Heart right ventricle (tissue), 16 donors: ENCODE measurements at regions not wholly inside any gene's neighbourhood (a gene's known extent, or its start where the extent isn't known, plus 50 kb on each side); places are given as distances from the start of the nearest gene placed in this dataset.

Experiments used
- ATAC-seq, 8 donors: fragments of 200-7000 bp; cut with Tn5 transposase; one replicate each; pipeline ENCODE4 v1.9.1; 2020; ENCODE audit warnings: mild to moderate bottlenecking in 8 of 8, moderate library complexity in 8 of 8, moderate number of reproducible peaks in 1 of 8
- DNase-seq, 2 donors: peaks; one replicate each; pipeline ENCODE4 v3.0.0-alpha.2; 2020
- H3K27ac ChIP-seq, 10 donors: fragments of 200-600 bp; sonication (generic) in 2 of 10; one replicate each; pipeline versions ENCODE4 v1.5.0 to v1.8.0; 2020 to 2022; ENCODE audit warnings: mild to moderate bottlenecking in 3 of 10
- H3K27me3 ChIP-seq, 7 donors: fragments of 200-600 bp; one replicate each; pipeline ENCODE4 v1.8.0; 2021 to 2022; ENCODE audit warnings: mild to moderate bottlenecking in 2 of 7
- H3K36me3 ChIP-seq, 9 donors: fragments of 200-600 bp; sonication (generic) in 1 of 9; one replicate each; pipeline versions ENCODE4 v1.5.0 to v1.8.0; 2020 to 2022; ENCODE audit warnings: mild to moderate bottlenecking in 2 of 9
- H3K4me1 ChIP-seq, 9 donors: fragments of 200-600 bp; sonication (generic) in 1 of 9; one replicate each; pipeline versions ENCODE4 v1.5.0 to v1.8.0; 2020 to 2022; ENCODE audit warnings: mild to moderate bottlenecking in 4 of 9
- H3K4me3 ChIP-seq, 10 donors: fragments of 200-600 bp; sonication (generic) in 2 of 10; one replicate each; pipeline versions ENCODE4 v1.5.0 to v1.8.0; 2020 to 2022; ENCODE audit warnings: mild to moderate bottlenecking in 7 of 10, moderate library complexity in 2 of 10
- H3K9me3 ChIP-seq, 11 donors: fragments of 200-600 bp in 10 of 11; sonication (generic) in 2 of 11; one replicate each; pipeline versions ENCODE4 v1.5.0 to v1.8.0; 2013 to 2022; ENCODE audit warnings: mild to moderate bottlenecking in 2 of 11, control low read depth in 1 of 11, moderate library complexity in 1 of 11
- CTCF ChIP-seq, 9 donors: fragments of 200-600 bp; sonication (generic) in 2 of 9; IDR thresholded peaks; one replicate each; pipeline versions ENCODE4 v1.5.0 to v1.8.0; 2021 to 2022; ENCODE audit warnings: antibody characterized with exemption in 9 of 9, mild to moderate bottlenecking in 5 of 9, moderate library complexity in 1 of 9
- WGBS, 2 donors: extraction: QIAGEN DNeasy Blood & Tissue Kit; methylation state at CpG; one replicate each; pipeline ENCODE4 v1.1.7; 2013; ENCODE audit warnings: inconsistent platforms in 1 of 2; 5-methylcytosine and 5-hydroxymethylcytosine counted together
- intact Hi-C, 10 donors: fragments of 100-400 bp; cut with DNase I; formaldehyde crosslinking; loops; one replicate each; pipeline versions ENCODE4 v1.11.1 to v1.14.2; 2022
- donor health status: Arrhythmogenic right ventricular cardiomyopathy.
- donor health status: ischemic (EF 13 %, LVEDD 7.1; RV severe dilation, severe dysfunction).
- donor health status: healthy with polysubstance abuse.
- donor health status: DM: no; HTN: yes; CAD: no.
- donor health status: DM: no; HTN: no; CAD: no.
- donor health status: ischemic (EF 25% LVEDD 6.9; RV normal size, moderate dysfunction).
- donor health status: ischemic (EF 25% LVEDD 5.7; RV mildly dilated, moderate dysfunction).
- donor health status: healthy.
- donor health status: DM: yes; HTN: yes; CAD: no.
- donor health status: Ischemic cardiomyopathy.
- donor health status: ischemic (EF 35%, LVEDD 5.7; RV mildly dilated, moderate dysfunction).
- donor health status: nonischemic (EF 11% LVEDD 7.7; RV severe dilation, severe dysfunction).
- donor health status: DM: yes; HTN: yes; CAD: no.
- donor health status: PGD.
- donor health status: ischemic (EF 29% LVEDD 5.4; RV normal size, mild dysfunction).
- donor health status: nonischemic (EF 23%, LVEDD 6.1; RV moderate dilation, normal function).

- ATAC-seq (no peak), DNase-seq (no peak)
- Histone ChIP-seq H3K27ac (no peak overlapping the region), H3K36me3 (no peaks in the 10 kb centered on the region), H3K9me3 (peaks cover 0 to 2% (median 0%) of the 10 kb centered on the region in 11 donors), H3K4me3 (no peak overlapping the region), H3K27me3 (no peaks in the 10 kb centered on the region), H3K4me1 (no peaks in the 10 kb centered on the region)
- WGBS, 2 donors: 76 to 81% methylated on average over 5 of the region's 5 CpGs
- intact Hi-C loops: no loop called here
- no peak for TF ChIP-seq CTCF (IDR thresholded peaks at IDR 0.05)
These were observed 391.6 kb upstream of the LRATD1 start for GRCh38 chr2:14240868-14241267.

- Histone ChIP-seq H3K36me3 (no peaks in the 10 kb centered on the region), H3K9me3 (peaks cover 0 to 16% (median 0%) of the 10 kb centered on the region in 11 donors), H3K27ac (no peak overlapping the region), H3K27me3 (no peaks in the 10 kb centered on the region), H3K4me3 (no peak overlapping the region), H3K4me1 (no peaks in the 10 kb centered on the region)
- intact Hi-C loops: no loop called here
- DNase-seq: no peak
- no peak for TF ChIP-seq CTCF (IDR thresholded peaks at IDR 0.05)
- no peak for ATAC-seq
These were observed 386.6 kb upstream of the LRATD1 start for GRCh38 chr2:14245901-14246300.

- 78 to 84% methylated on average over 18 of the region's 18 CpGs for WGBS, 2 donors
- H3K27ac ChIP-seq: no peak overlapping the region
- ATAC-seq (no peak), DNase-seq (no peak)
- peaks cover 0 to 4% (median 0%) of the 10 kb centered on the region in 11 donors for H3K9me3 ChIP-seq
- intact Hi-C loops: no loop called here
- no peak overlapping the region for H3K4me3 ChIP-seq
- TF ChIP-seq CTCF (IDR thresholded peaks at IDR 0.05): no peak
- H3K4me1 ChIP-seq: no peaks in the 10 kb centered on the region
- H3K27me3 ChIP-seq: peaks cover 0 to 4% (median 0%) of the 10 kb centered on the region in 7 donors
- no peaks in the 10 kb centered on the region for H3K36me3 ChIP-seq
These were observed 377.2 kb upstream of the LRATD1 start for GRCh38 chr2:14255135-14255820.

DNA sequence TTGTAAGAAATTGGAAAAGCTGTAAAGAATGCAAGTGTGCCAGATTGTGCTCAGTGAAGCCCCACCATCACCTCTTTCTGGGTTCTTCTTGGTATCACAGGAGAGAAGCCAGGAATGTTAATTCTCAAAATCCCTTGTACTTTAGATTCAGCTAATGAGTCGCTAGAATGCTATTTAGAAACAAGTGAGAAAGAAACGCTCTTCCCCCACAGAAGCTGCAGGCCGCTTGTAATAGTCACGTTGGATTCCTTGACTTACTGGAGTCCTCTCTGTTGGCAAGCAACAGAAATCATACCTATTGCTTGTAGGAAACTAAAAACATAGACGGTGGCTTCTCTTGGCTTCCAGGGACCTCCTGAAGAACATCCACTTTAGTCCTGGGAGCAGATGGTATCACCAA lies 375.6 kb upstream of the LRATD1 start:
- TF ChIP-seq CTCF (IDR thresholded peaks at IDR 0.05): no peak
- Histone ChIP-seq H3K9me3 (peaks cover 0 to under 1% (median 0%) of the 10 kb centered on the region in 11 donors), H3K36me3 (no peaks in the 10 kb centered on the region), H3K27me3 (peaks cover 0 to 4% (median 0%) of the 10 kb centered on the region in 7 donors), H3K4me1 (no peaks in the 10 kb centered on the region), H3K4me3 (no peak overlapping the region), H3K27ac (no peak overlapping the region)
- no peak for DNase-seq
- WGBS, 2 donors: 70 to 74% methylated on average over 5 of the region's 5 CpGs
- no peak for ATAC-seq
- intact Hi-C loops: no loop called here
